ENCODE measurements at regions not wholly inside any gene's neighbourhood (a gene's known extent, or its start where the extent isn't known, plus 50 kb on each side); places are given as distances from the start of the nearest gene placed in this dataset.
A peak's percentile ranks its signal among the peaks of the same experiment; 100 is the strongest.

GRCh38 chr13:40098246-40098645, 442.8 kb downstream of the COG6 start:
- BruUV-seq (replicated peaks), result no TSS peak
- TF ChIP-seq, protein P1, sequence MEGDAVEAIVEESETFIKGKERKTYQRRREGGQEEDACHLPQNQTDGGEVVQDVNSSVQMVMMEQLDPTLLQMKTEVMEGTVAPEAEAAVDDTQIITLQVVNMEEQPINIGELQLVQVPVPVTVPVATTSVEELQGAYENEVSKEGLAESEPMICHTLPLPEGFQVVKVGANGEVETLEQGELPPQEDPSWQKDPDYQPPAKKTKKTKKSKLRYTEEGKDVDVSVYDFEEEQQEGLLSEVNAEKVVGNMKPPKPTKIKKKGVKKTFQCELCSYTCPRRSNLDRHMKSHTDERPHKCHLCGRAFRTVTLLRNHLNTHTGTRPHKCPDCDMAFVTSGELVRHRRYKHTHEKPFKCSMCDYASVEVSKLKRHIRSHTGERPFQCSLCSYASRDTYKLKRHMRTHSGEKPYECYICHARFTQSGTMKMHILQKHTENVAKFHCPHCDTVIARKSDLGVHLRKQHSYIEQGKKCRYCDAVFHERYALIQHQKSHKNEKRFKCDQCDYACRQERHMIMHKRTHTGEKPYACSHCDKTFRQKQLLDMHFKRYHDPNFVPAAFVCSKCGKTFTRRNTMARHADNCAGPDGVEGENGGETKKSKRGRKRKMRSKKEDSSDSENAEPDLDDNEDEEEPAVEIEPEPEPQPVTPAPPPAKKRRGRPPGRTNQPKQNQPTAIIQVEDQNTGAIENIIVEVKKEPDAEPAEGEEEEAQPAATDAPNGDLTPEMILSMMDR (IDR thresholded peaks at IDR 0.05; ENCODE audit: unreplicated experiment), result no peak
- Mint-ChIP-seq H3K27me3 (ENCODE audit: unreplicated experiment) (no peaks in the 10 kb centered on the region), H3K27ac (ENCODE audit: unreplicated experiment) (no peak overlapping the region), H3K4me1 (ENCODE audit: low read depth, unreplicated experiment) (peaks cover 15% of the 10 kb centered on the region), H3K36me3 (ENCODE audit: insufficient read depth, unreplicated experiment) (no peaks in the 10 kb centered on the region), H3K9me3 (ENCODE audit: low read depth, unreplicated experiment) (peaks cover 9% of the 10 kb centered on the region), H3K4me3 (ENCODE audit: low read depth, unreplicated experiment) (no peak overlapping the region)
- CTCF ChIA-PET, result no interaction called here
- intact Hi-C loops (cut with micrococcal nuclease; ENCODE audit: unreplicated experiment), result no loop called here
- DNase-seq, result no peak

GRCh38 chr13:40101708-40102359, 446.4 kb downstream of the COG6 start:
- CTCF ChIA-PET, result no interaction called here
- H3K27me3 Mint-ChIP-seq (ENCODE audit: unreplicated experiment), result no peaks in the 10 kb centered on the region
- no peak overlapping the region for H3K27ac Mint-ChIP-seq (ENCODE audit: unreplicated experiment)
- BruUV-seq (replicated peaks), result no TSS peak
- peaks cover 15% of the 10 kb centered on the region for H3K4me1 Mint-ChIP-seq (ENCODE audit: low read depth, unreplicated experiment)
- TF ChIP-seq, protein P1 (IDR thresholded peaks at IDR 0.05; ENCODE audit: unreplicated experiment), result no peak
- H3K9me3 Mint-ChIP-seq (ENCODE audit: low read depth, unreplicated experiment), result peaks cover 9% of the 10 kb centered on the region
- intact Hi-C loops (cut with micrococcal nuclease; ENCODE audit: unreplicated experiment), result no loop called here
- H3K36me3 Mint-ChIP-seq (ENCODE audit: insufficient read depth, unreplicated experiment), result no peaks in the 10 kb centered on the region
- no peak overlapping the region for H3K4me3 Mint-ChIP-seq (ENCODE audit: low read depth, unreplicated experiment)
- no peak for DNase-seq

GRCh38 chr13:40102360-40102727, 446.9 kb downstream of the COG6 start:
- Mint-ChIP-seq H3K4me3 (ENCODE audit: low read depth, unreplicated experiment) (no peak overlapping the region), H3K36me3 (ENCODE audit: insufficient read depth, unreplicated experiment) (no peaks in the 10 kb centered on the region), H3K4me1 (ENCODE audit: low read depth, unreplicated experiment) (peaks cover 15% of the 10 kb centered on the region), H3K27ac (ENCODE audit: unreplicated experiment) (peak overlapping the region; percentile 70), H3K27me3 (ENCODE audit: unreplicated experiment) (no peaks in the 10 kb centered on the region), H3K9me3 (ENCODE audit: low read depth, unreplicated experiment) (peaks cover 9% of the 10 kb centered on the region)
- TF ChIP-seq, protein P1 (IDR thresholded peaks at IDR 0.05; ENCODE audit: unreplicated experiment), result no peak
- intact Hi-C loops (cut with micrococcal nuclease; ENCODE audit: unreplicated experiment), result no loop called here
- no TSS peak for BruUV-seq (replicated peaks)
- CTCF ChIA-PET, result no interaction called here
- DNase-seq, result no peak

- Mint-ChIP-seq H3K4me3 (ENCODE audit: low read depth, unreplicated experiment) (no peak overlapping the region), H3K36me3 (ENCODE audit: insufficient read depth, unreplicated experiment) (no peaks in the 10 kb centered on the region), H3K27me3 (ENCODE audit: unreplicated experiment) (no peaks in the 10 kb centered on the region), H3K9me3 (ENCODE audit: low read depth, unreplicated experiment) (peaks cover 9% of the 10 kb centered on the region), H3K4me1 (ENCODE audit: low read depth, unreplicated experiment) (peaks cover 15% of the 10 kb centered on the region), H3K27ac (ENCODE audit: unreplicated experiment) (peak overlapping the region; percentile 70)
- CTCF ChIA-PET, result no interaction called here
- TF ChIP-seq, protein P1 (IDR thresholded peaks at IDR 0.05; ENCODE audit: unreplicated experiment), result no peak
- peak; percentile 28 for DNase-seq
- BruUV-seq (replicated peaks), result no TSS peak
- intact Hi-C loops (cut with micrococcal nuclease; ENCODE audit: unreplicated experiment), result no loop called here
These were observed 447.4 kb downstream of the COG6 start for GRCh38 chr13:40102854-40103253.

Measured in Calu3 (cell line).